HG02759 (cell line): ENCODE measurements at regions not wholly inside any gene's neighbourhood (a gene's known extent, or its start where the extent isn't known, plus 50 kb on each side); places are given as distances from the start of the nearest gene placed in this dataset.

Source experiments
- ATAC-seq: cut with Tn5 transposase; IDR thresholded peaks from one replicate; pipeline ENCODE4 v1.9.1; 2021; ENCODE audit warnings: mild to moderate bottlenecking, moderate library complexity; ENCODE audit not compliant: unreplicated experiment

- ATAC-seq, result no peak
These were observed 120.9 kb upstream of the NOCT start for GRCh38 chr4:138894709-138895108.

- ATAC-seq, result no peak
These were observed 121.6 kb upstream of the NOCT start for GRCh38 chr4:138894011-138894410.

DNA sequence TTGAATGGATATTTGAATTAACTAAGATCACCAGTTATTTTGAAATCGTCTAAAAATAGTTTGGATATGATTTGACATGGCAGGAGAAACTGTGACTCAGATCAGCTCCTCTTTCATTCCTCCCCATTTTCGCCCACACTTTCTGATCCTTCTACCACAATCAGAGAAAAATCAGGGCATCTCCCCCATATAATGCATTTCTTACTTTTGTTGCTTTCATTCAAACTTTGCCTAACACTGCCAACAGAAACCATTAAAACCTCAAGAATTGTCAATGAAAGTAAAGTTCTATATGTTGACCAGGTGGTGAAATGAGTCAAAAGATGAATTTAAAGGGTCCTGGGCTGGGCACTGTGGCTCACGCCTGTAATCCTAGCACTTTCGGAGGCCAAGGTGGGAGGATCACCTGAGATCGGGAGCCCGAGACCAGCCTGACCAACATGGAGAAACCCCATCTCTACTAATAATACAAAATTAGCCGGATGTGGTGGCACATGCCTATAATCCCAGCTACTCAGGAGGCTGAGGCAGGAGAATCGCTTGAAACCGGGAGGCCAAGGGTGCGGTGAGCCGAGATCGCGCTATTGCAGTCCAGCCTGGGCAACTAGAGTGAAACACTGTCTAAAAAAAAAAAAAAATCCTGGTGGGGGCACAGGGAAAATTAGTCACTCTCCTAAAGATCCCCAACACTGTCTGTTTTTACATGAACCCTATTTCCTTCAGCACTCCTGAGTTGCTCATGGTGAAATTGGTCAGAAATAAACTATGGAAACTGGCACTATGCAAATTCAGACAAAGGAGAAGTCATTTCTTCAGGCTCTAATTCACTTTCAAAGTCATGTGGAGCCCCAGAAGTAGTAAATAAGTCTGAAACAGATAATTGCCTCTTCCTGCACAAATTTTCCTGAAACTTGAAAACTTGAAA lies 122.8 kb upstream of the NOCT start:
- no peak for ATAC-seq

GRCh38 chr4:138891631-138892031 lies 124.0 kb upstream of the NOCT start:
- no peak for ATAC-seq

- ATAC-seq, result no peak
These were observed 124.5 kb upstream of the NOCT start for GRCh38 chr4:138890891-138891570.

- no peak for ATAC-seq
These were observed 126.4 kb upstream of the NOCT start for GRCh38 chr4:138889216-138889615.

GRCh38 chr4:138887741-138888140 lies 127.8 kb upstream of the NOCT start:
- ATAC-seq, result no peak

- ATAC-seq, result no peak
These were observed 128.2 kb upstream of the NOCT start for GRCh38 chr4:138887341-138887740.

- no peak for ATAC-seq
These were observed 135.8 kb upstream of the NOCT start for GRCh38 chr4:138879757-138880156.

GRCh38 chr4:138875891-138876608 lies 139.5 kb upstream of the NOCT start:
- ATAC-seq, result no peak

DNA sequence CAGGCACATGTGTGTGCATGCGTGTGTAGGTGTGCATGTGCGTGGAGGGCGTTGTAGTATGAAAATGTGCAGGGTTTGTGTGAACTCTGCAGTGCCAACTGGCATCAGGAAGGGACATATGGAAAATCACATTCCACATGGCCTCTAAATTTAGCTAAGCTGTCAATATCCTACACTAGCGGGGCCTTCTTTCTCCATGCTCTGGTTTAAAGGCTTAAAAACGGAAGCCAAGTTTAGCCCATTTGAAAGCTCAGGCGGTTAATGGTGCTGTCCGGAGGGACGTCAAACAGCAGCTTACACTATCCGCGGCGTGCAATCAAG lies 144.1 kb upstream of the NOCT start:
- no peak for ATAC-seq

- ATAC-seq, result peak; percentile 70
These were observed 144.6 kb upstream of the NOCT start for GRCh38 chr4:138870737-138871554.

DNA sequence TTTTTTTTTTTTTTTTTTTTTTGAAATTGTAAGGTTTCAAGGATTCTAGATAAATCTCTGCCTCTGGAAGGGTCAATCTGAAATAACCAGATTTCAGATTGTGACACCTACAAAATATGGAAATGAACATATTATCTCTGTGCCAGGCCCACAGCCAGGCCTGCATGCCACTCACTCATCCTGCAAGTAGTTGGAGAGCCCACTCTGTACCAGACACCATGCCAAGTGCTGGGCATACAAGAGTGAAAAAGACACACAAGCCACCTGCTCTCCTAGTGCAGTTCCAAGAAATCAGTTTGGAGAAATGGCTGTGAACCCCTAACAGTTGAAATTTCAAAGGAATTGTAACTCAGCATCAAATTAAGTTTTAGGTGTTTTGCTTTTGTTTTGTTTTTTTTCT lies 145.9 kb upstream of the NOCT start:
- ATAC-seq, result no peak

DNA sequence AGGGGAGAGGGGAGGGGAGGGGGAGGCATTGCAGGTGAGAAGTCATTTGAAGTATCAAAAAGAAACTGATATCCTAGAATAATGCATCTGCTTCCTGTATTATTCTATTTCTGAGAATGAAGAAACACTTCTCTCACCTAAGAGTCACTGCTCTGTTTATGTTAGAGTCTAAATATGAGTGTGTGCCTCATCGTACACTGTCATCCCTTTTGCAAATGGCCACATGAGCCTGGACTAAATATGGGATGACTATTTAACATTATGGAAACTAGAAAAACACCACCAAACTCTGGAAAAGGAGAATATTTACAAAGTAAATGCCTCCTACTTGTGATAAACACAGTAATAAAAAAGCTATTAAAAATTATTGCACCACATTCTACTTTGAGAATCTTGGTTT lies 146.4 kb upstream of the NOCT start:
- no peak for ATAC-seq

DNA sequence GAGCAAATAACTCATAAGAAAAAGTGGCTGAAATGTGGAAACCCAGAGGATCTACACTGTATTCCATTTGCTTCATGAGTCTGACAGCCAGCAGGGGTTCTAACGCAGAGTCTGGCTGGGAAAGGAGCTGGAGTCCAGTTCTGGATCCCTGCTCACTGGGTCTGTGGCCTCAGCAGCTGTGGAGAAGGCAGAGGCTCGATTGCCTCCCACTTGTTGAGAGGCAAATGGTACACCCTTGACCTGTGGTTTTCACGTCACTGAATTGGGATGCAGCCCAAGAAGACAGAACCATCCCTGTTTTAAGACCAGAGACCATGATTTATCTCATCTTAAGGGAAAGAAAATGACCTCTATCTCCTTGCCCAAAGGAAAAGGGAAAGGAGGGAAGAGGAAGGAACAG lies 147.0 kb upstream of the NOCT start:
- ATAC-seq, result no peak

- no peak for ATAC-seq
These were observed 148.2 kb upstream of the NOCT start for GRCh38 chr4:138867404-138867803.

DNA sequence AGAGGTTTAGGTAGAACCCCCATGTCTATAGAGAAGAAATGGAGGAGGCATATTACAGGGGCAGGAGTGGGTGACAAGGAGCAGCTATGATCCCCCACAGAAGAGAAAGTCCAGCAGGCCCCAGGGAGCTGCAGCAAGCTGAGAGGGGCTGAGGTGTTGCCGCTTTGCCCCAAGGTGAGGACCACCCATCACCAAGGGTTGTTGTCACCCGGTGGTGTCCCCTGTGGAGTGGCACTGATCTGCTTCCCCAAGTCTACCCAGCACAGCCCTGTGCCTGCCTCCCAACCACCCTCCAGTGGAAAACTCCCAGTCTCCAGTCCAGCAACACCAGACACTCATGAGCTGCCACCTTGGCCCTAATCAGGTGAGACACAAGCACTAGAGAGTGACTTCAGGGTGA lies 149.3 kb upstream of the NOCT start:
- ATAC-seq, result no peak

- no peak for ATAC-seq
These were observed 149.8 kb upstream of the NOCT start for GRCh38 chr4:138865765-138866164.

GRCh38 chr4:138864961-138865720 lies 150.4 kb upstream of the NOCT start:
- ATAC-seq, result no peak

DNA sequence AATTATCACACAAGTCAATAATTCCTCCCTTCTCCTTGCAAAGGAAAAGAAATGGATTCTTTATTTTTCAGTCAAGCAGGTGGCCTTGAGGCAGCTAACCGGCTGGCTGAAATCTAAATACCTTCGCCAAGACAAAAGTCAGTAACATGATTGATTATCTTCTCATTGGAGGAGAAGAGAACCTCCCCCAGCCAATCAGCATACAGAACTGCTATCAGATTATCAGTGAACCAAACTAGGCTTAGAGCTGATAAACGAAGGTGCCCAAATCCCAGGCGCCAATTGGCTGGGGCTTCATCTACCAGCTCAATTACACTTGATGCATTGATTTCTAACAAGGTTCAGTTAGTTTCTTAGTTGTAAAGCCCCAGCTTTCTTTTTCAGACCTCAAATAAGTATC lies 152.4 kb upstream of the NOCT start:
- ATAC-seq, result no peak
